GM19395 (cell line): ENCODE measurements at regions not wholly inside any gene's neighbourhood (a gene's known extent, or its start where the extent isn't known, plus 50 kb on each side); places are given as distances from the start of the nearest gene placed in this dataset.

Experiments
- ATAC-seq: cut with Tn5 transposase; IDR thresholded peaks from one replicate; pipeline ENCODE4 v1.9.1; 2021; ENCODE audit warnings: mild to moderate bottlenecking, moderate library complexity; ENCODE audit not compliant: unreplicated experiment

- ATAC-seq: no peak
Observed at GRCh38 chr6:132972254-132972653, 157.9 kb downstream of the RPS12 start.

- no peak for ATAC-seq
Observed at GRCh38 chr6:132972971-132973370, 158.6 kb downstream of the RPS12 start.

GRCh38 chr6:132973514-132973993 is 159.2 kb downstream of the RPS12 start:
- ATAC-seq: no peak

- ATAC-seq: no peak
Observed at GRCh38 chr6:132974122-132974521, 159.8 kb downstream of the RPS12 start.

GRCh38 chr6:132977413-132977812 is 163.0 kb downstream of the RPS12 start:
- no peak for ATAC-seq

- ATAC-seq: no peak
Observed at GRCh38 chr6:132978685-132979084, 164.3 kb downstream of the RPS12 start.

- ATAC-seq: no peak
Observed at GRCh38 chr6:132993738-132994137, 179.4 kb downstream of the RPS12 start.

- ATAC-seq: no peak
Observed at GRCh38 chr6:132995009-132995408, 180.6 kb downstream of the RPS12 start.

GRCh38 chr6:132995432-132995831 is 181.1 kb downstream of the RPS12 start:
- no peak for ATAC-seq

GRCh38 chr6:132998418-132998817 is 184.0 kb downstream of the RPS12 start:
- no peak for ATAC-seq

- ATAC-seq: no peak
Observed at GRCh38 chr6:133001040-133001565, 186.7 kb downstream of the RPS12 start.

GRCh38 chr6:133004304-133004884 is 190.0 kb downstream of the RPS12 start:
- ATAC-seq: no peak

- ATAC-seq: no peak
Observed at GRCh38 chr6:133012774-133013173, 198.4 kb downstream of the RPS12 start.

GRCh38 chr6:133016631-133017030 is 202.3 kb downstream of the RPS12 start:
- ATAC-seq: no peak

GRCh38 chr6:133017581-133017980 is 203.2 kb downstream of the RPS12 start:
- no peak for ATAC-seq

GRCh38 chr6:133026705-133027104 is 212.3 kb downstream of the RPS12 start:
- ATAC-seq: no peak

- ATAC-seq: no peak
Observed at GRCh38 chr6:133033263-133033662, 207.9 kb upstream of the EYA4 start.

GRCh38 chr6:133034509-133035206 is 206.5 kb upstream of the EYA4 start:
- no peak for ATAC-seq

GRCh38 chr6:133040094-133040802 is 200.9 kb upstream of the EYA4 start:
- no peak for ATAC-seq

GRCh38 chr6:133040803-133041419 is 200.2 kb upstream of the EYA4 start:
- ATAC-seq: no peak

GRCh38 chr6:133042550-133043120 is 198.5 kb upstream of the EYA4 start:
- no peak for ATAC-seq
